ENCODE measurements at regions not wholly inside any gene's neighbourhood (a gene's known extent, or its start where the extent isn't known, plus 50 kb on each side); places are given as distances from the start of the nearest gene placed in this dataset.

- H3K4me1 ChIP-seq (ENCODE audit: control insufficient read depth, low read length): no peaks in the 10 kb centered on the region
- TF ChIP-seq EZH2phosphoT487 (IDR thresholded peaks at IDR 0.05; ENCODE audit: borderline replicate concordance, low read length): no peak
- no peak for TF ChIP-seq CTCF (IDR thresholded peaks at IDR 0.05; ENCODE audit: low read depth, low read length, poor library complexity, severe bottlenecking)
- no peaks in the 10 kb centered on the region for H3K79me2 ChIP-seq (ENCODE audit: control insufficient read depth, low read length)
- H4K20me1 ChIP-seq (ENCODE audit: control insufficient read depth, insufficient read depth, low read depth, low read length): no peaks in the 10 kb centered on the region
- no peak overlapping the region for H3K4me2 ChIP-seq (ENCODE audit: low read length)
- no peaks in the 10 kb centered on the region for H3K36me3 ChIP-seq (ENCODE audit: control insufficient read depth, low read length)
- no peak overlapping the region for H3K4me3 ChIP-seq (ENCODE audit: low read length)
- H3F3A ChIP-seq (ENCODE audit: control insufficient read depth, insufficient read depth): no peaks in the 10 kb centered on the region
- no peaks in the 10 kb centered on the region for H3K9me3 ChIP-seq (ENCODE audit: control insufficient read depth, insufficient read depth, low read length)
- H3K27me3 ChIP-seq (ENCODE audit: control insufficient read depth, low read length): peaks cover 2% of the 10 kb centered on the region; the same call in 1 of the 2 replicates
- no peaks in the 10 kb centered on the region for H3K9me2 ChIP-seq (replicated peaks; ENCODE audit: control insufficient read depth, low read length)
- H3K27ac ChIP-seq (ENCODE audit: low read depth, low read length): no peak overlapping the region
These were observed 64.8 kb upstream of the NAV2 start for GRCh38 chr11:19647816-19648215.

- no peaks in the 10 kb centered on the region for H3K36me3 ChIP-seq (ENCODE audit: control insufficient read depth, low read length)
- H3K9me2 ChIP-seq (replicated peaks; ENCODE audit: control insufficient read depth, low read length): no peaks in the 10 kb centered on the region
- H3K27me3 ChIP-seq (ENCODE audit: control insufficient read depth, low read length): peaks cover 2% of the 10 kb centered on the region; the same call in 1 of the 2 replicates
- H3K9me3 ChIP-seq (ENCODE audit: control insufficient read depth, insufficient read depth, low read length): no peaks in the 10 kb centered on the region
- H3K4me3 ChIP-seq (ENCODE audit: low read length): no peak overlapping the region
- H4K20me1 ChIP-seq (ENCODE audit: control insufficient read depth, insufficient read depth, low read depth, low read length): no peaks in the 10 kb centered on the region
- no peaks in the 10 kb centered on the region for H3K79me2 ChIP-seq (ENCODE audit: control insufficient read depth, low read length)
- H3K4me1 ChIP-seq (ENCODE audit: control insufficient read depth, low read length): no peaks in the 10 kb centered on the region
- H3K4me2 ChIP-seq (ENCODE audit: low read length): no peak overlapping the region
- TF ChIP-seq EZH2phosphoT487 (IDR thresholded peaks at IDR 0.05; ENCODE audit: borderline replicate concordance, low read length): no peak
- no peak for TF ChIP-seq CTCF (IDR thresholded peaks at IDR 0.05; ENCODE audit: low read depth, low read length, poor library complexity, severe bottlenecking)
- no peaks in the 10 kb centered on the region for H3F3A ChIP-seq (ENCODE audit: control insufficient read depth, insufficient read depth)
- no peak overlapping the region for H3K27ac ChIP-seq (ENCODE audit: low read depth, low read length)
These were observed 65.7 kb upstream of the NAV2 start for GRCh38 chr11:19646921-19647320.

- TF ChIP-seq CTCF (IDR thresholded peaks at IDR 0.05; ENCODE audit: low read depth, low read length, poor library complexity, severe bottlenecking) (no peak), EZH2phosphoT487 (IDR thresholded peaks at IDR 0.05; ENCODE audit: borderline replicate concordance, low read length) (no peak)
- Histone ChIP-seq H3K79me2 (ENCODE audit: control insufficient read depth, low read length) (no peaks in the 10 kb centered on the region), H3K27ac (ENCODE audit: low read depth, low read length) (no peak overlapping the region), H4K20me1 (ENCODE audit: control insufficient read depth, insufficient read depth, low read depth, low read length) (no peaks in the 10 kb centered on the region), H3F3A (ENCODE audit: control insufficient read depth, insufficient read depth) (no peaks in the 10 kb centered on the region), H3K4me1 (ENCODE audit: control insufficient read depth, low read length) (no peaks in the 10 kb centered on the region), H3K4me2 (ENCODE audit: low read length) (no peak overlapping the region), H3K36me3 (ENCODE audit: control insufficient read depth, low read length) (no peaks in the 10 kb centered on the region), H3K9me3 (ENCODE audit: control insufficient read depth, insufficient read depth, low read length) (no peaks in the 10 kb centered on the region), H3K27me3 (ENCODE audit: control insufficient read depth, low read length) (peaks cover 2% of the 10 kb centered on the region; the same call in 1 of the 2 replicates), H3K9me2 (replicated peaks; ENCODE audit: control insufficient read depth, low read length) (no peaks in the 10 kb centered on the region), H3K4me3 (ENCODE audit: low read length) (no peak overlapping the region)
These were observed 66.3 kb upstream of the NAV2 start for GRCh38 chr11:19646308-19646707.
